GM13976 (cell line): ENCODE measurements at regions not wholly inside any gene's neighbourhood (a gene's known extent, or its start where the extent isn't known, plus 50 kb on each side); places are given as distances from the start of the nearest gene placed in this dataset.

ENCODE experiments used
- DNase-seq: peaks from one replicate; pipeline ENCODE4 v3.0.0; 2012; ENCODE audit warnings: low spot score
- CTCF ChIP-seq: IDR thresholded peaks from 2 replicates; pipeline ENCODE4 v1.5.1; 2012; ENCODE audit warnings: borderline replicate concordance, mild to moderate bottlenecking; ENCODE audit not compliant: insufficient read depth; ENCODE audit errors: extremely low read depth, missing control alignments, control extremely low read depth
- in situ Hi-C: fragments of 300-500 bp; cut with MboI; formaldehyde crosslinking; loops from one replicate; pipeline ENCODE4 v1.12.0; 2022; ENCODE audit warnings: low sequenced_read_pairs, mixed read lengths, inconsistent platforms; ENCODE audit not compliant: unreplicated experiment

GRCh38 chr16:88315543-88316105 is 67.1 kb upstream of the ZNF469 start:
- in situ Hi-C loops: no loop called here

GRCh38 chr16:88316151-88316550 is 66.6 kb upstream of the ZNF469 start:
- no peak for DNase-seq
- in situ Hi-C loops: no loop called here
- TF ChIP-seq CTCF: no peak

More at GRCh38 chr16:88315543-88316105, 67.1 kb upstream of the ZNF469 start:
- no peak for DNase-seq
- TF ChIP-seq CTCF: no peak

GRCh38 chr16:88316941-88317612 is 65.7 kb upstream of the ZNF469 start:
- no peak for DNase-seq
- in situ Hi-C loops: no loop called here
- TF ChIP-seq CTCF: no peak

GRCh38 chr16:88317613-88317965 is 65.2 kb upstream of the ZNF469 start:
- DNase-seq: no peak
- TF ChIP-seq CTCF: no peak
- in situ Hi-C loops: no loop called here

DNA sequence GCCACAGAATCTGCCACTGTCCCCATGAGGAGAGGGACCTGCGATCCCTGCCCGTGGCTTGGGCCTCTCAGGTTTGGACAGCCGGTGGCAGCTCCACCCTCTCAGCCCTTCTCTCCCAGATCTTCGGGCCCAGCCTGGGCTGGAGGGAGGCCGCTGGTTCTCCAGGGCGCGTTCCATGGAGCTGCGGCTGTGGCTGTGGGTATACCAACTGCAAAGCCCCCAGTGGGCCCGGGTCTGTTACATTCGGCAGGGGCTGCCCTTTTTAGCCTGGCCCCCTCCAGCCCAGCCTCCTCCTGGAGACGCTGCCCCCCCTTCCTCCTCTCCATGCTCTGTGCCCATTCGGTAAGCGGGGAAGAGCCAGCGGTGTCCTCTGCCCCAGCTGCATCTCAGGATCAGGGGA is 64.7 kb upstream of the ZNF469 start:
- no peak for DNase-seq
- in situ Hi-C loops: no loop called here
- TF ChIP-seq CTCF: no peak

GRCh38 chr16:88318521-88318920 is 64.2 kb upstream of the ZNF469 start:
- in situ Hi-C loops: no loop called here
- no peak for DNase-seq
- TF ChIP-seq CTCF: no peak
